Stomach (tissue), 8 donors: ENCODE measurements at regions not wholly inside any gene's neighbourhood (a gene's known extent, or its start where the extent isn't known, plus 50 kb on each side); places are given as distances from the start of the nearest gene placed in this dataset.
"Not testable (repeated sequence)": the region's sequence is repeated elsewhere in the genome, so short reads cannot be mapped to it uniquely, and the experiment has no call there.

Experiments
- DNase-seq, 2 donors: peaks; one replicate each; pipeline versions ENCODE4 v3.0.0 to v3.0.0-alpha.2; 2013 to 2019
- H3K27ac ChIP-seq, 5 donors: fragments of 200-600 bp in 4 of 5; sonication (generic) in 4 of 5; one replicate each; pipeline ENCODE4 v1.5.1; 2013 to 2019; ENCODE audit warnings: mild to moderate bottlenecking in 1 of 5, moderate library complexity in 1 of 5
- H3K27me3 ChIP-seq, 3 donors: fragments of 200-600 bp; sonication (generic); one replicate each; pipeline ENCODE4 v1.5.1; 2017 to 2019; ENCODE audit warnings: mixed run types in 1 of 3
- H3K36me3 ChIP-seq, 4 donors: fragments of 200-600 bp; sonication (generic); 1 replicate in 3 of 4; 2 replicates in 1 of 4; pipeline ENCODE4 v1.5.1; 2016 to 2019
- H3K4me1 ChIP-seq, 4 donors: fragments of 200-600 bp; sonication (generic); one replicate each; pipeline ENCODE4 v1.5.1; 2016 to 2019
- H3K4me3 ChIP-seq, 4 donors: fragments of 200-600 bp; sonication (generic) in 3 of 4; one replicate each; pipeline ENCODE4 v1.5.1; 2016 to 2019; ENCODE audit warnings: mild to moderate bottlenecking in 1 of 4
- H3K9me3 ChIP-seq, 4 donors: fragments of 200-600 bp; sonication (generic); one replicate each; pipeline ENCODE4 v1.5.1; 2016 to 2019
- EP300 ChIP-seq: sonication (generic); formaldehyde crosslinking; IDR thresholded peaks from one replicate; pipeline ENCODE4 v1.6.1; 2017; ENCODE audit warnings: antibody characterized with exemption
- POLR2A ChIP-seq, 4 donors: fragments of 450-650 bp; IDR thresholded peaks; one replicate each; pipeline ENCODE4 v1.6.1; 2016; ENCODE audit warnings: antibody characterized with exemption in 4 of 4, control low read depth in 2 of 4, mild to moderate bottlenecking in 1 of 4, moderate library complexity in 1 of 4
- POLR2AphosphoS5 ChIP-seq, 3 donors: sonication (generic); formaldehyde crosslinking; IDR thresholded peaks; one replicate each; pipeline ENCODE4 v1.6.1; 2016; ENCODE audit warnings: antibody characterized with exemption in 3 of 3
- WGBS, 5 donors: extraction: QIAGEN DNeasy Blood & Tissue Kit in 3 of 5; methylation state at CpG; one replicate each; pipeline versions ENCODE4 v1.1.5 to v1.1.7; 2013 to 2018; 5-methylcytosine and 5-hydroxymethylcytosine counted together
- intact Hi-C: fragments of 100-400 bp; cut with DNase I; formaldehyde crosslinking; loops from one replicate; pipeline ENCODE4 v1.15.1; 2023; ENCODE audit warnings: low total_unique reads
- TF ChIP-seq, protein P1 (sequence below), 7 experiments: fragments of 450-650 bp in 4 of 7; fragments of 200-600 bp in 3 of 7; sonication (generic) in 3 of 7; IDR thresholded peaks; one replicate each; pipeline ENCODE4 v1.5.1; 2016 to 2019; ENCODE audit warnings: antibody characterized with exemption in 7 of 7, control low read depth in 2 of 7, mild to moderate bottlenecking in 1 of 7
- donor health status: healthy with polysubstance abuse.
- donor health status: Bipolar disorder and iron deficiency.
- donor health status: healthy.

DNA sequence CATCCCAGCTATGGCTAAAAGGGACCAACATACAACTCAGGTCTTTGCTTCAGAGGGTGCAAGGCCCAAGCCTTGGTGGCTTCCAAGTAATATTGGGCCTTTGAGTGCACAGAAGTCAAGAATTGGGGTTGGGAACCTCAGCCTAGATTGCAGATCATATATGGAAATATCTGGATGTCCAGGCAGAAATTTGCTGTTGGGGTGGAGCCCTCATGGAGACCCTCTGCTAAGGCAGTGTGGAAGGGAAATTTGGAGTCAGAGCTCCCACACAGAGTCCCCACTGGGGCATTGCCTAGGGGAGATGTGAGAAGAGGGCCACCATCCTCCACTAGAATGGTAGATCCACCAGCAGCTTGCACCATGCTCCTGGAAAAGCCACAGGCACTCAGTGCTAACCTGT, 123.5 kb downstream of the PRL start:
- Histone ChIP-seq H3K27me3 (no peaks in the 10 kb centered on the region), H3K4me1 (no peaks in the 10 kb centered on the region), H3K27ac (no peak overlapping the region), H3K36me3 (no peaks in the 10 kb centered on the region), H3K4me3 (no peak overlapping the region), H3K9me3 (peaks cover 10 to 35% (median 27%) of the 10 kb centered on the region in 4 donors)
- TF ChIP-seq POLR2A (IDR thresholded peaks at IDR 0.05), result no peak
- TF ChIP-seq, protein P1, sequence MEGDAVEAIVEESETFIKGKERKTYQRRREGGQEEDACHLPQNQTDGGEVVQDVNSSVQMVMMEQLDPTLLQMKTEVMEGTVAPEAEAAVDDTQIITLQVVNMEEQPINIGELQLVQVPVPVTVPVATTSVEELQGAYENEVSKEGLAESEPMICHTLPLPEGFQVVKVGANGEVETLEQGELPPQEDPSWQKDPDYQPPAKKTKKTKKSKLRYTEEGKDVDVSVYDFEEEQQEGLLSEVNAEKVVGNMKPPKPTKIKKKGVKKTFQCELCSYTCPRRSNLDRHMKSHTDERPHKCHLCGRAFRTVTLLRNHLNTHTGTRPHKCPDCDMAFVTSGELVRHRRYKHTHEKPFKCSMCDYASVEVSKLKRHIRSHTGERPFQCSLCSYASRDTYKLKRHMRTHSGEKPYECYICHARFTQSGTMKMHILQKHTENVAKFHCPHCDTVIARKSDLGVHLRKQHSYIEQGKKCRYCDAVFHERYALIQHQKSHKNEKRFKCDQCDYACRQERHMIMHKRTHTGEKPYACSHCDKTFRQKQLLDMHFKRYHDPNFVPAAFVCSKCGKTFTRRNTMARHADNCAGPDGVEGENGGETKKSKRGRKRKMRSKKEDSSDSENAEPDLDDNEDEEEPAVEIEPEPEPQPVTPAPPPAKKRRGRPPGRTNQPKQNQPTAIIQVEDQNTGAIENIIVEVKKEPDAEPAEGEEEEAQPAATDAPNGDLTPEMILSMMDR (IDR thresholded peaks at IDR 0.05), result no peak
- TF ChIP-seq EP300, result no peak
- TF ChIP-seq POLR2AphosphoS5 (IDR thresholded peaks at IDR 0.05), result no peak
- intact Hi-C loops, result no loop called here
- no peak for DNase-seq

- H3K4me3 ChIP-seq, H3K27ac ChIP-seq, H3K27me3 ChIP-seq, H3K36me3 ChIP-seq, intact Hi-C loops, DNase-seq, H3K4me1 ChIP-seq: not testable (repeated sequence)
- 83 to 94% (median 88%) methylated on average over 13 to 20 of the region's 20 CpGs; no CpG with 5 or more reads in 1 of the 5 donors for WGBS, 5 donors
- H3K9me3 ChIP-seq, result peaks cover 0 to 24% (median 17%) of the 10 kb centered on the region in 4 donors
Measured at GRCh38 chr6:22180250-22180649, 116.6 kb downstream of the PRL start.

GRCh38 chr6:22184371-22184770, 112.5 kb downstream of the PRL start:
- no peak for DNase-seq
- no peak overlapping the region for H3K4me3 ChIP-seq
- intact Hi-C loops, result no loop called here

DNA sequence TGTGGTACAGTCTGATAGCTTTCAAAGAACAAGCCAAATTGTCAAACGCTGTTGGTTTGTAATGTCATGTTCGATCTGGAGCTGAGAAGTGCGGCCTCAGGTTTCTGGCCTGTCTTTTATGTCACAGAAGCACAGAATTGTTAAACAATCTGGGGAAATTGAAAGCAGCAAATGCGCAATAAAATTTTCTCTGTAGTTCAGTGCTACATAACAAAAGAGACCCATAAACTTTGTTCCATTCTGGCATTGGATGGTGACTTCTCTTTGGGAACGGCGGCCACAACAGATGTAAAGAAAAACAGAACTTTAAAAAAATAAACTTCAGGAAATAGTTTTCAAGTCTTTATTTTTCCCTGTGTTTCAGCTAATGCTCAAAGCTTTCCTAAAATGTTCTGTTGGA, 106.9 kb downstream of the PRL start:
- TF ChIP-seq EP300, result no peak
- TF ChIP-seq POLR2AphosphoS5 (IDR thresholded peaks at IDR 0.05), result no peak
- TF ChIP-seq POLR2A (IDR thresholded peaks at IDR 0.05), result no peak
- TF ChIP-seq, protein P1 (IDR thresholded peaks at IDR 0.05), result no peak
- 83 to 90% (median 89%) methylated on average over 6 of the region's 6 CpGs for WGBS, 5 donors
- Histone ChIP-seq H3K4me3 (no peak overlapping the region), H3K4me1 (no peaks in the 10 kb centered on the region), H3K9me3 (peaks cover 0 to 7% (median 3%) of the 10 kb centered on the region in 4 donors), H3K27me3 (no peaks in the 10 kb centered on the region), H3K27ac (no peak overlapping the region), H3K36me3 (no peaks in the 10 kb centered on the region)
- no peak for DNase-seq
- intact Hi-C loops, result no loop called here

More at GRCh38 chr6:22184371-22184770, 112.5 kb downstream of the PRL start:
- no peaks in the 10 kb centered on the region for H3K27me3 ChIP-seq
- no peaks in the 10 kb centered on the region for H3K4me1 ChIP-seq
- TF ChIP-seq, protein P1 (IDR thresholded peaks at IDR 0.05), result no peak
- TF ChIP-seq POLR2AphosphoS5 (IDR thresholded peaks at IDR 0.05) (no peak), EP300 (no peak), POLR2A (IDR thresholded peaks at IDR 0.05) (no peak)
- H3K27ac ChIP-seq, result no peak overlapping the region
- H3K9me3 ChIP-seq, result peaks cover 0 to 26% (median 20%) of the 10 kb centered on the region in 4 donors
- no peaks in the 10 kb centered on the region for H3K36me3 ChIP-seq

DNA sequence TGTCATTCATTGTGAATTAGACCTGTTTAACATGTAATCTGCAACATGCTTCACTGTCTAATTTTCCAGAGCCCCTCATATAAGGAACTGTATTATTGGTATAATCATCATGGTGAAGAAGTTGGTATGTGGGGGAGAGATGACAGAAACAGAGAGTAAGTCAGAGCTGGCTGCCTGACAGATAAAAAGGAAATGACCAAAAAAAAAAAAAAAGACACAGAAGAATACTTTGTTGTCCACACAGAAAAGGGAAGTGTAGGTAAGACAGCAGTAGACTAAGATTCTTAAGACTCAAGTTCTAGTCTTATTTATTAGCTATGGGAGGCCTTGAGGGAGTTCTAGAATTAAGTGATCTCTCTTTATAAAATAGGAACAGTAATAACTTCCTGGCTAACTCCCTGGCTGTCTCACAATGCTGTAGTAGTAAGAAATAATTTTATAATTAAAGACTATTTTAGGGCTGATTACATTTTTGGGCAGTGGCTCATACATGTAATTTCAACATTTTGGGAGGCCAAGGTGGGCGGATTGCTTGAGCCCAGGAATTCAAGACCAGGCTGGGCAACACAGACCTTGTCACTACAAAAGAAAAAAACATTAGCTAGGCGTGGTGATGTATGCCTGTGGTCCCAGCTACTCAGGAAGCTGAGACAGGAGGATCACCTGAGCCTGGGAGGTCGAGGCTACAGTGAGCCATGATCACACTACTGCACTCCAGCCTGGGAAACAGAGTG, 102.5 kb downstream of the PRL start:
- no peak for DNase-seq
- no peak overlapping the region for H3K27ac ChIP-seq
- H3K36me3 ChIP-seq, result no peaks in the 10 kb centered on the region
- H3K27me3 ChIP-seq, result no peaks in the 10 kb centered on the region
- H3K4me3 ChIP-seq, result no peak overlapping the region
- no peaks in the 10 kb centered on the region for H3K9me3 ChIP-seq
- H3K4me1 ChIP-seq, result no peaks in the 10 kb centered on the region
- TF ChIP-seq, protein P1 (IDR thresholded peaks at IDR 0.05), result no peak
- TF ChIP-seq POLR2A (IDR thresholded peaks at IDR 0.05) (no peak), EP300 (no peak), POLR2AphosphoS5 (IDR thresholded peaks at IDR 0.05) (no peak)
- WGBS, 5 donors, result 50 to 75% (median 62%) methylated on average over 3 of the region's 3 CpGs
- intact Hi-C loops, result no loop called here
